ENCODE measurements at regions not wholly inside any gene's neighbourhood (a gene's known extent, or its start where the extent isn't known, plus 50 kb on each side); places are given as distances from the start of the nearest gene placed in this dataset.
"Not testable (repeated sequence)": the region's sequence is repeated elsewhere in the genome, so short reads cannot be mapped to it uniquely, and the experiment has no call there.

GRCh38 chr15:29514926-29515325 is 245.3 kb upstream of the NSMCE3 start:
- DNase-seq = no peak

- no peak for DNase-seq
Measured at GRCh38 chr15:29511663-29512062, 242.0 kb upstream of the NSMCE3 start.

- not testable (repeated sequence) for DNase-seq
Measured at GRCh38 chr15:29505535-29505934, 235.9 kb upstream of the NSMCE3 start.

- no peak for DNase-seq
Measured at GRCh38 chr15:29490747-29491471, 221.3 kb upstream of the NSMCE3 start.

GRCh38 chr15:29480949-29481348 is 211.3 kb upstream of the NSMCE3 start:
- no peak for DNase-seq

- DNase-seq = no peak
Measured at GRCh38 chr15:29480278-29480677, 210.7 kb upstream of the NSMCE3 start.

- DNase-seq = no peak
Measured at GRCh38 chr15:29477256-29477655, 207.6 kb upstream of the NSMCE3 start.

- no peak for DNase-seq
Measured at GRCh38 chr15:29476503-29477080, 207.0 kb upstream of the NSMCE3 start.

- DNase-seq = no peak
Measured at GRCh38 chr15:29475096-29475495, 205.5 kb upstream of the NSMCE3 start.

- no peak for DNase-seq
Measured at GRCh38 chr15:29473621-29474105, 204.0 kb upstream of the NSMCE3 start.

GRCh38 chr15:29472901-29473445 is 203.4 kb upstream of the NSMCE3 start:
- no peak for DNase-seq

- no peak for DNase-seq
Measured at GRCh38 chr15:29471757-29472156, 202.1 kb upstream of the NSMCE3 start.

GRCh38 chr15:29471306-29471705 is 201.7 kb upstream of the NSMCE3 start:
- DNase-seq = no peak

- no peak for DNase-seq
Measured at GRCh38 chr15:29470794-29471193, 201.2 kb upstream of the NSMCE3 start.

- no peak for DNase-seq
Measured at GRCh38 chr15:29470311-29470710, 200.7 kb upstream of the NSMCE3 start.

GRCh38 chr15:29468899-29469298 is 199.3 kb upstream of the NSMCE3 start:
- no peak for DNase-seq

- no peak for DNase-seq
Measured at GRCh38 chr15:29467091-29467490, 197.5 kb upstream of the NSMCE3 start.

- DNase-seq = no peak
Measured at GRCh38 chr15:29466292-29466691, 196.7 kb upstream of the NSMCE3 start.

- no peak for DNase-seq
Measured at GRCh38 chr15:29465816-29466215, 196.2 kb upstream of the NSMCE3 start.

- DNase-seq = peak in 3 of 58 donors; percentile 17 to 45 (median 28)
Measured at GRCh38 chr15:29465196-29465595, 195.6 kb upstream of the NSMCE3 start.

- DNase-seq = no peak
Measured at GRCh38 chr15:29461877-29462276, 192.3 kb upstream of the NSMCE3 start.

- no peak for DNase-seq
Measured at GRCh38 chr15:29458361-29458760, 188.7 kb upstream of the NSMCE3 start.

GRCh38 chr15:29457729-29458128 is 188.1 kb upstream of the NSMCE3 start:
- DNase-seq = peak in 32 of 58 donors; percentile 3 to 69 (median 34)
